WI38 (cell line): ENCODE measurements at regions not wholly inside any gene's neighbourhood (a gene's known extent, or its start where the extent isn't known, plus 50 kb on each side); places are given as distances from the start of the nearest gene placed in this dataset.

Experiments
- H3K4me3 ChIP-seq: 2 replicates; pipeline ENCODE4 v1.5.1; 2011; ENCODE audit warnings: low read depth, mild to moderate bottlenecking, control low read depth, low read length
- TF ChIP-seq, protein P1 (sequence below): IDR thresholded peaks from 2 replicates; pipeline ENCODE4 v1.5.1; 2012; ENCODE audit warnings: low read depth, mild to moderate bottlenecking, control low read depth, low read length

DNA sequence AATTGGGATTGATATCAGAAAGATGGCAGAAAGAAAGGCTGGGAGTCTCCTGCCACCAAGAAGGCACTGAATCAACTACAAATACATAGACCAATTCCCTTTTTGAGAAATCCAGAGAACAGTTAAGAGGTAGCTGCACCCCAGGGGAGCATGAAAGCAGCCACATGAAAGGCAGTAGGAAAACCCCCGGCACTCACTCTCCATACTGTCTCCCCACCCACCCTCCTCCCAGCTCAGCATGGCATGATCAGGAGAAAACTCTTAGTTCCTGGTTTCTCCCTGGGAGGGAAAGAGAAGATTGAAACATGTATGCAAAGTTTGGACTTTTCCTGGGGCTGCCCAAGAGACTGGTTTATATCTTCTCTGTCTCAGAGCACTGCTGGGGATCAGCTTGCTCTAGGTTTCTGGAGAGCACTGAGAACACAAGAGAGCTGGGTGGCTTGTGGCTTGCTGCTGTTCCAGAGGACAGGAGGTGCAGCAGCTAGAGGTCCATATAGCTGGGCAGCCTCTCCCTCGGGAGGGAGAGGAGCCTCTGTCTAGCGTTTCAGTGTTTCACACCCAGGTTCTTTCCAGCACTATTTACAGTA is 305.7 kb downstream of the PDGFC start:
- TF ChIP-seq, protein P1, sequence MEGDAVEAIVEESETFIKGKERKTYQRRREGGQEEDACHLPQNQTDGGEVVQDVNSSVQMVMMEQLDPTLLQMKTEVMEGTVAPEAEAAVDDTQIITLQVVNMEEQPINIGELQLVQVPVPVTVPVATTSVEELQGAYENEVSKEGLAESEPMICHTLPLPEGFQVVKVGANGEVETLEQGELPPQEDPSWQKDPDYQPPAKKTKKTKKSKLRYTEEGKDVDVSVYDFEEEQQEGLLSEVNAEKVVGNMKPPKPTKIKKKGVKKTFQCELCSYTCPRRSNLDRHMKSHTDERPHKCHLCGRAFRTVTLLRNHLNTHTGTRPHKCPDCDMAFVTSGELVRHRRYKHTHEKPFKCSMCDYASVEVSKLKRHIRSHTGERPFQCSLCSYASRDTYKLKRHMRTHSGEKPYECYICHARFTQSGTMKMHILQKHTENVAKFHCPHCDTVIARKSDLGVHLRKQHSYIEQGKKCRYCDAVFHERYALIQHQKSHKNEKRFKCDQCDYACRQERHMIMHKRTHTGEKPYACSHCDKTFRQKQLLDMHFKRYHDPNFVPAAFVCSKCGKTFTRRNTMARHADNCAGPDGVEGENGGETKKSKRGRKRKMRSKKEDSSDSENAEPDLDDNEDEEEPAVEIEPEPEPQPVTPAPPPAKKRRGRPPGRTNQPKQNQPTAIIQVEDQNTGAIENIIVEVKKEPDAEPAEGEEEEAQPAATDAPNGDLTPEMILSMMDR, result no peak
- no peak overlapping the region for H3K4me3 ChIP-seq

DNA sequence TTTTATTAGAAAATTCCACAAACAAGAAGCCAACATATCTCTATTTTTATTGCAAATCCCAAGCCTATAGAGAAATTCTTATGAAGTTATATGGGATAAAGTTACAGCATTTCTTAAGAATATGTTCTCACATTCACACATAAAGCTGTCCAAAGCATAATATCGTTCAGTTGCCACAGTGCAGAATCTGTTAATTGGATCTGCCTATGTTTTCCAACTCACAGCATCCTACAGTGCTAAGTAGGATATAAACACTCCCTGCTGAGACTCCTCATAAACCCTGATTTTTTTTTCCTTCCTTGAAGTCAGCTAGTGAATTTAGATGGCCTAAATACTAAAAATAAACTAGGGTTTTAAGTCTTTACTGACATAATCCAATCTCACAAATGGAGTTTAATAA is 307.9 kb downstream of the PDGFC start:
- H3K4me3 ChIP-seq, result no peak overlapping the region
- TF ChIP-seq, protein P1, result no peak

DNA sequence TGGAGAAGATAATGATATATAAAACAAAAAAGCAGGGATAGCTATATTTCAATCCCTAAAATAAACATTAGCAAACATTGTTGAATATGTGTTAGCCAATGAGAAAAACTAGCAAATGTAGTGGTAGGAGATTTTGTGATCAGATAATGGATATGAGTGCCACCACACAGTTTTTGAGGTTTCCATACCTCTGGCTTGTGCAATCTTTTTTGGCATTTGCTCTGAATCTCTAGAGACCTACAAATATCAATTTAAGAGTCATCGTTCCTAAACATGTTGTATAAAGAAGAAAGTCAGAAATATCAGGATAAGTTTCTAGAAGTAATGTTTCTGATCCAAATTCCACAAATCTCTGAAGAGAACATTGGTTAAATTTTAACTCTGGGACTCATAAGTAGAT is 308.7 kb downstream of the PDGFC start:
- TF ChIP-seq, protein P1, result no peak
- H3K4me3 ChIP-seq, result no peak overlapping the region

DNA sequence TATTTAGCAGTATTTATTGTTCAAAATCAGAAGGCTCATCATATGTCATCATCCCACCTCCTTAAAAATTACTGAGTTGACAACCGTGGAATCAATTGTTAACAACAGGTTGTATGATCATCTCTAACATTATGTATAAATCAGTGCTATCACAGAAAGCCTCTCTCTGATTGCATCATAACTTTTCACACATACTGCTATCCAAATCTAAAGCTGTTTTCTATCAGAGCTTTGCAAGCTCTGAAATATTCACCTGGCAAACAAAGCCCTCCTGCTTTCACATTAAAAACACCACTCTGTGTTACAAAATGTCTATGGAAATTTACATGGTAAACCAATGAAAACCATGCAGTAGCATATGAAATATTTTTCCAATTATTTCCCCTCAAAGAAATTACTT is 310.0 kb downstream of the PDGFC start:
- TF ChIP-seq, protein P1, result no peak
- H3K4me3 ChIP-seq, result no peak overlapping the region

DNA sequence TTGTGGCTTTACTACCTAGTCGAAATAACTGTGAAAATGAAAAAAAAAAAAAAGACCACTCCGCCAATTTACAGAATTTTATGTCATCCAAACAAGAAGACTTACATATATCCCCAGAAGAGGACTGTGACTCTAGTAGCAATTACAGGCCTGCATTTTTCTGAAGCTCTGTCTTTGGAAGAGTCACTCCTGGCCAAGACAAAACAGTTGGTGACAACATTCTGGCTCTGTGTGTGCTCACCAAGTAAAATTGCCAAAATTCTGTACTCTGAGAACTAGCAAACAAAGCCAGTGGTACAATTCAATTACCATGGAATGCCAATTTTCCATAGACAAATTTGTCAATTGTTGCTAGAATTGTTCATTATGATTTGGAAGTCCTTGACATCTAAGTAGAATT is 311.1 kb downstream of the PDGFC start:
- TF ChIP-seq, protein P1, result no peak
- no peak overlapping the region for H3K4me3 ChIP-seq

DNA sequence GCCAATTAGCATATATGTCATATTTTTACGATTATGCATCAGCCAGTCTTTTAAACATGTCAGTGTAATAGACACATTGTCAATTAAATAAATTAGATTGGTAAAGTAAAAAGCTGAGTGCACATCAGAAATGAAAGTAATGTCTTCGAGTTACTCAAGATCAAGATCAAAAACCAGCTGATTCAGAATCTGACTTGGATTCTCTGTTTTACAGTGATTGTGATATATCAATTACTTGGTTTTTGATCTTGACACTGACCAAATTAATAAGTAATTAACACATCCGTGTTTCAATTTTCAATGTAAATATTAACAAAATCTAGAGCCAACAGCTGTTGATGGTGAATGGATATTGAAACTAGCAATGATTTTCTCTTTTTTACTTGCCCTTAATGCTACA is 311.6 kb downstream of the PDGFC start:
- H3K4me3 ChIP-seq, result no peak overlapping the region
- TF ChIP-seq, protein P1, result no peak

DNA sequence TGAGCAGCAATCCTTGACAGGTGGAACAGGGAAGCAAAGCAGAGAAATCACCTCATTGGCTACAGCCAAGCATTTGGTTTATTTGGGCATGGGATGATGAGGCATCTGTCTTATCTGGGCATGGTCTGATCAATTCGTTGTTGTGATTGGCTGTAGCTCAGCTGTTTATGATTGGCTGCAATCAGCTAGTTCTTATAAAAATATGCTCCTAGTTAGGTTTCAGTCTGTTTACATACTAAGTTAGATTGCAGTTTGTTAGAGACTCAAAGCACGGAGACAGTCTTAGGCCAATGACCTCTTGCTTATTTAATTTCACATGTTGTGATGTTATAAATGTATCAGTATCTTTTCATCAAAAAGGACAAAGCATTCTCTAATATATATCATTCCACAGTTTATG is 312.0 kb downstream of the PDGFC start:
- H3K4me3 ChIP-seq, result no peak overlapping the region
- TF ChIP-seq, protein P1, result no peak
